A549 (cell line): ENCODE measurements at regions not wholly inside any gene's neighbourhood (a gene's known extent, or its start where the extent isn't known, plus 50 kb on each side); places are given as distances from the start of the nearest gene placed in this dataset.

Experiments
- EP300 ChIP-seq, 2 experiments: fragments of >200 bp; sonication (Bioruptor Twin); formaldehyde crosslinking; IDR thresholded peaks; 2 replicates in 1 of 2; 3 replicates in 1 of 2; pipeline ENCODE4 v1.6.1; 2016 to 2017
- ESRRA ChIP-seq: fragments of 150-350 bp; IDR thresholded peaks from 2 replicates; pipeline ENCODE4 v1.6.1; 2014; ENCODE audit warnings: mild to moderate bottlenecking, low read length, borderline replicate concordance
- HOXA7 ChIP-seq: fragments of 250-450 bp; sonication (Bioruptor Pico); IDR thresholded peaks from 2 replicates; pipeline ENCODE4 v1.5.0; 2020; ENCODE audit warnings: mild to moderate bottlenecking, moderate library complexity
- NFE2L2 ChIP-seq: fragments of 150-350 bp; conservative IDR thresholded peaks from 2 replicates; pipeline ENCODE4 v1.6.1; 2014; ENCODE audit warnings: low read length
- POLR2A ChIP-seq: IDR thresholded peaks from 2 replicates; pipeline ENCODE4 v1.6.1; 2012; ENCODE audit warnings: mild to moderate bottlenecking, low read length
- POLR2AphosphoS2 ChIP-seq: conservative IDR thresholded peaks from 2 replicates; pipeline ENCODE4 v1.6.1; 2012; ENCODE audit warnings: low read length, improper control_type of control experiment, inconsistent platforms
- RAD21 ChIP-seq, 2 experiments: fragments of >200 bp in 1 of 2; sonication (Bioruptor Twin) in 1 of 2; formaldehyde crosslinking in 1 of 2; IDR thresholded peaks in 1 of 2; conservative IDR thresholded peaks in 1 of 2; 2 replicates in 1 of 2; 3 replicates in 1 of 2; pipeline ENCODE4 v1.6.1; 2012 to 2018; ENCODE audit warnings: inconsistent platforms in 1 of 2
- RNF2 ChIP-seq: fragments of 200-600 bp; sonication (generic); IDR thresholded peaks from 2 replicates; pipeline ENCODE4 v1.6.1; 2016; ENCODE audit warnings: low read depth, mild to moderate bottlenecking, antibody characterized with exemption, moderate library complexity, borderline replicate concordance
- ZFP36 ChIP-seq: fragments of 450-650 bp; IDR thresholded peaks from 2 replicates; pipeline ENCODE4 v1.6.1; 2014; ENCODE audit warnings: borderline replicate concordance; ENCODE audit not compliant: partially characterized antibody
- TF ChIP-seq, protein P1 (sequence below): fragments of 200-600 bp; sonication (generic); IDR thresholded peaks from 2 replicates; pipeline ENCODE4 v1.6.1; 2016; ENCODE audit warnings: antibody characterized with exemption, mild to moderate bottlenecking, moderate library complexity
- TF ChIP-seq, protein P2 (sequence below): fragments of >200 bp; sonication (Bioruptor Twin); formaldehyde crosslinking; IDR thresholded peaks from 3 replicates; pipeline ENCODE4 v1.5.1; 2016
- TF ChIP-seq, protein P3 (sequence below): fragments of 150-350 bp; IDR thresholded peaks from 2 replicates; pipeline ENCODE4 v1.6.1; 2014; ENCODE audit warnings: low read depth, mild to moderate bottlenecking, low read length
- TF ChIP-seq, protein P4 (sequence below): IDR thresholded peaks from 2 replicates; pipeline ENCODE4 v1.6.1; 2012

DNA sequence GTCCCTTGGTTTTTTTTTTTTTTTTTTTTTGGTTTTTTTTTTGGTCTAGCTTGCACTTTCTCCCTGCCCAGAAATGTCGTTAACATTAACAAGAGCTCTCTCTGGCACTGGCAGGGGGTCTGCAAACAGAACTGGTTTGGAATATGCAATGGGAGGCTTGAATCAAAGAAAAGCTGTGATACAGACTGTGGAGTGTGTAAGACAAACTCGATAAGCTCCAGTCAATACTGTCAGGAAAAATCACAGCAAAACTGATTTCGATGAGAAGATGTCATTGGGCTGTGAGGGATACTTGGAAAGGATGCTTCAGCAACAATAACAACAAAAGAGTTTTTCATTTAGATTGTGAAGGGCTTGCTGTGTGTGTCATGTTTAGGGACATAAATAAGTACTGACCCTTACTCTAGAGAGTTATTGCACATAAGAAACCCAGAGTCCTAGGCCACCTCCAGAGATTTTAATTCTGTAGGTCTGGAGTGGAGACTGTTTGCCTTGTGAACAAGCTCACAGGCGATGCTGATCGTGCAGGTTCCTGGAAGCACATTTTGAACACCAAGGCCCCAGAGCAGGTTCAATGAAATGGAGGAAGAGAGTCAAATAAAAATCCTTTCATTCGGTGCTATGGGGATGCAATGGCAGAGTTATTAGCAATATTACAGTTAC lies 470.7 kb upstream of the RBFOX1 start:
- no peak for TF ChIP-seq RNF2
- TF ChIP-seq, protein P1, sequence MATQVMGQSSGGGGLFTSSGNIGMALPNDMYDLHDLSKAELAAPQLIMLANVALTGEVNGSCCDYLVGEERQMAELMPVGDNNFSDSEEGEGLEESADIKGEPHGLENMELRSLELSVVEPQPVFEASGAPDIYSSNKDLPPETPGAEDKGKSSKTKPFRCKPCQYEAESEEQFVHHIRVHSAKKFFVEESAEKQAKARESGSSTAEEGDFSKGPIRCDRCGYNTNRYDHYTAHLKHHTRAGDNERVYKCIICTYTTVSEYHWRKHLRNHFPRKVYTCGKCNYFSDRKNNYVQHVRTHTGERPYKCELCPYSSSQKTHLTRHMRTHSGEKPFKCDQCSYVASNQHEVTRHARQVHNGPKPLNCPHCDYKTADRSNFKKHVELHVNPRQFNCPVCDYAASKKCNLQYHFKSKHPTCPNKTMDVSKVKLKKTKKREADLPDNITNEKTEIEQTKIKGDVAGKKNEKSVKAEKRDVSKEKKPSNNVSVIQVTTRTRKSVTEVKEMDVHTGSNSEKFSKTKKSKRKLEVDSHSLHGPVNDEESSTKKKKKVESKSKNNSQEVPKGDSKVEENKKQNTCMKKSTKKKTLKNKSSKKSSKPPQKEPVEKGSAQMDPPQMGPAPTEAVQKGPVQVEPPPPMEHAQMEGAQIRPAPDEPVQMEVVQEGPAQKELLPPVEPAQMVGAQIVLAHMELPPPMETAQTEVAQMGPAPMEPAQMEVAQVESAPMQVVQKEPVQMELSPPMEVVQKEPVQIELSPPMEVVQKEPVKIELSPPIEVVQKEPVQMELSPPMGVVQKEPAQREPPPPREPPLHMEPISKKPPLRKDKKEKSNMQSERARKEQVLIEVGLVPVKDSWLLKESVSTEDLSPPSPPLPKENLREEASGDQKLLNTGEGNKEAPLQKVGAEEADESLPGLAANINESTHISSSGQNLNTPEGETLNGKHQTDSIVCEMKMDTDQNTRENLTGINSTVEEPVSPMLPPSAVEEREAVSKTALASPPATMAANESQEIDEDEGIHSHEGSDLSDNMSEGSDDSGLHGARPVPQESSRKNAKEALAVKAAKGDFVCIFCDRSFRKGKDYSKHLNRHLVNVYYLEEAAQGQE: no peak
- TF ChIP-seq, protein P2, sequence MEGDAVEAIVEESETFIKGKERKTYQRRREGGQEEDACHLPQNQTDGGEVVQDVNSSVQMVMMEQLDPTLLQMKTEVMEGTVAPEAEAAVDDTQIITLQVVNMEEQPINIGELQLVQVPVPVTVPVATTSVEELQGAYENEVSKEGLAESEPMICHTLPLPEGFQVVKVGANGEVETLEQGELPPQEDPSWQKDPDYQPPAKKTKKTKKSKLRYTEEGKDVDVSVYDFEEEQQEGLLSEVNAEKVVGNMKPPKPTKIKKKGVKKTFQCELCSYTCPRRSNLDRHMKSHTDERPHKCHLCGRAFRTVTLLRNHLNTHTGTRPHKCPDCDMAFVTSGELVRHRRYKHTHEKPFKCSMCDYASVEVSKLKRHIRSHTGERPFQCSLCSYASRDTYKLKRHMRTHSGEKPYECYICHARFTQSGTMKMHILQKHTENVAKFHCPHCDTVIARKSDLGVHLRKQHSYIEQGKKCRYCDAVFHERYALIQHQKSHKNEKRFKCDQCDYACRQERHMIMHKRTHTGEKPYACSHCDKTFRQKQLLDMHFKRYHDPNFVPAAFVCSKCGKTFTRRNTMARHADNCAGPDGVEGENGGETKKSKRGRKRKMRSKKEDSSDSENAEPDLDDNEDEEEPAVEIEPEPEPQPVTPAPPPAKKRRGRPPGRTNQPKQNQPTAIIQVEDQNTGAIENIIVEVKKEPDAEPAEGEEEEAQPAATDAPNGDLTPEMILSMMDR: no peak
- TF ChIP-seq POLR2A: no peak
- TF ChIP-seq, protein P3, sequence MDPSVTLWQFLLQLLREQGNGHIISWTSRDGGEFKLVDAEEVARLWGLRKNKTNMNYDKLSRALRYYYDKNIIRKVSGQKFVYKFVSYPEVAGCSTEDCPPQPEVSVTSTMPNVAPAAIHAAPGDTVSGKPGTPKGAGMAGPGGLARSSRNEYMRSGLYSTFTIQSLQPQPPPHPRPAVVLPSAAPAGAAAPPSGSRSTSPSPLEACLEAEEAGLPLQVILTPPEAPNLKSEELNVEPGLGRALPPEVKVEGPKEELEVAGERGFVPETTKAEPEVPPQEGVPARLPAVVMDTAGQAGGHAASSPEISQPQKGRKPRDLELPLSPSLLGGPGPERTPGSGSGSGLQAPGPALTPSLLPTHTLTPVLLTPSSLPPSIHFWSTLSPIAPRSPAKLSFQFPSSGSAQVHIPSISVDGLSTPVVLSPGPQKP: no peak
- TF ChIP-seq HOXA7 (CRISPR knock-in tag): no peak
- no peak for TF ChIP-seq NFE2L2
- TF ChIP-seq, protein P4, sequence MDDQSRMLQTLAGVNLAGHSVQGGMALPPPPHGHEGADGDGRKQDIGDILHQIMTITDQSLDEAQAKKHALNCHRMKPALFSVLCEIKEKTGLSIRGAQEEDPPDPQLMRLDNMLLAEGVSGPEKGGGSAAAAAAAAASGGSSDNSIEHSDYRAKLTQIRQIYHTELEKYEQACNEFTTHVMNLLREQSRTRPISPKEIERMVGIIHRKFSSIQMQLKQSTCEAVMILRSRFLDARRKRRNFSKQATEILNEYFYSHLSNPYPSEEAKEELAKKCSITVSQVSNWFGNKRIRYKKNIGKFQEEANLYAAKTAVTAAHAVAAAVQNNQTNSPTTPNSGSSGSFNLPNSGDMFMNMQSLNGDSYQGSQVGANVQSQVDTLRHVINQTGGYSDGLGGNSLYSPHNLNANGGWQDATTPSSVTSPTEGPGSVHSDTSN: no peak
- TF ChIP-seq ZFP36: no peak
- TF ChIP-seq POLR2AphosphoS2: no peak
- no peak for TF ChIP-seq EP300 (IDR thresholded peaks at IDR 0.05)
- no peak for TF ChIP-seq RAD21 (conservative IDR thresholded peaks at IDR 0.05 in 1 of 2, IDR thresholded peaks at IDR 0.05 in 1 of 2)
- no peak for TF ChIP-seq ESRRA
